ENCODE measurements at regions not wholly inside any gene's neighbourhood (a gene's known extent, or its start where the extent isn't known, plus 50 kb on each side); places are given as distances from the start of the nearest gene placed in this dataset.

GRCh38 chr22:27687984-27688545, 113.5 kb downstream of the MN1 start:
- Histone ChIP-seq H3K27me3 (replicated peaks; ENCODE audit: insufficient read depth, low read length) (peaks cover 26% of the 10 kb centered on the region), H3K9ac (ENCODE audit: low read length) (no peak overlapping the region), H3F3A (ENCODE audit: insufficient read depth, low read length) (no peaks in the 10 kb centered on the region), H3K4me3 (ENCODE audit: low read length) (no peak overlapping the region), H3K27ac (ENCODE audit: low read length) (no peak overlapping the region), H3K79me2 (ENCODE audit: low read length) (no peaks in the 10 kb centered on the region), H3K9me2 (replicated peaks; ENCODE audit: insufficient read depth, low read length) (no peaks in the 10 kb centered on the region), H3K4me1 (ENCODE audit: low read length) (no peaks in the 10 kb centered on the region), H3K36me3 (replicated peaks; ENCODE audit: insufficient read depth, low read length) (no peaks in the 10 kb centered on the region), H2AFZ (ENCODE audit: low read length) (no peak overlapping the region), H3K9me3 (replicated peaks; ENCODE audit: insufficient read depth, low read length) (no peaks in the 10 kb centered on the region), H4K20me1 (ENCODE audit: insufficient read depth, low read length) (no peaks in the 10 kb centered on the region), H3K4me2 (ENCODE audit: low read depth, low read length) (no peak overlapping the region)
- no peak for TF ChIP-seq CTCF (IDR thresholded peaks at IDR 0.05; ENCODE audit: low read length)
- no peak for TF ChIP-seq EZH2phosphoT487 (IDR thresholded peaks at IDR 0.05; ENCODE audit: low read length)
- no peak for TF ChIP-seq EZH2 (optimal IDR thresholded peaks at IDR 0.05; ENCODE audit: low read depth, low read length)
- no peak for DNase-seq

GRCh38 chr22:27689664-27690063, 111.9 kb downstream of the MN1 start:
- Histone ChIP-seq H2AFZ (ENCODE audit: low read length) (no peak overlapping the region), H3K27ac (ENCODE audit: low read length) (no peak overlapping the region), H3K9me2 (replicated peaks; ENCODE audit: insufficient read depth, low read length) (no peaks in the 10 kb centered on the region), H3K4me3 (ENCODE audit: low read length) (no peak overlapping the region), H3K79me2 (ENCODE audit: low read length) (no peaks in the 10 kb centered on the region), H3K9ac (ENCODE audit: low read length) (no peak overlapping the region), H3K27me3 (replicated peaks; ENCODE audit: insufficient read depth, low read length) (peaks cover 39% of the 10 kb centered on the region), H3K4me1 (ENCODE audit: low read length) (no peaks in the 10 kb centered on the region), H3F3A (ENCODE audit: insufficient read depth, low read length) (no peaks in the 10 kb centered on the region), H3K4me2 (ENCODE audit: low read depth, low read length) (no peak overlapping the region), H3K36me3 (replicated peaks; ENCODE audit: insufficient read depth, low read length) (no peaks in the 10 kb centered on the region), H3K9me3 (replicated peaks; ENCODE audit: insufficient read depth, low read length) (no peaks in the 10 kb centered on the region), H4K20me1 (ENCODE audit: insufficient read depth, low read length) (no peaks in the 10 kb centered on the region)
- no peak for TF ChIP-seq EZH2 (optimal IDR thresholded peaks at IDR 0.05; ENCODE audit: low read depth, low read length)
- no peak for TF ChIP-seq CTCF (IDR thresholded peaks at IDR 0.05; ENCODE audit: low read length)
- no peak for DNase-seq

GRCh38 chr22:27690599-27690998, 111.0 kb downstream of the MN1 start:
- Histone ChIP-seq H3K27me3 (replicated peaks; ENCODE audit: insufficient read depth, low read length) (peaks cover 45% of the 10 kb centered on the region), H3K36me3 (replicated peaks; ENCODE audit: insufficient read depth, low read length) (no peaks in the 10 kb centered on the region), H4K20me1 (ENCODE audit: insufficient read depth, low read length) (no peaks in the 10 kb centered on the region), H3K4me1 (ENCODE audit: low read length) (no peaks in the 10 kb centered on the region), H3K4me2 (ENCODE audit: low read depth, low read length) (no peak overlapping the region), H3K9me3 (replicated peaks; ENCODE audit: insufficient read depth, low read length) (no peaks in the 10 kb centered on the region), H3K4me3 (ENCODE audit: low read length) (no peak overlapping the region), H2AFZ (ENCODE audit: low read length) (no peak overlapping the region), H3K9ac (ENCODE audit: low read length) (no peak overlapping the region), H3K79me2 (ENCODE audit: low read length) (no peaks in the 10 kb centered on the region), H3K9me2 (replicated peaks; ENCODE audit: insufficient read depth, low read length) (no peaks in the 10 kb centered on the region), H3F3A (ENCODE audit: insufficient read depth, low read length) (no peaks in the 10 kb centered on the region), H3K27ac (ENCODE audit: low read length) (no peak overlapping the region)
- DNase-seq = no peak
- TF ChIP-seq EZH2 (optimal IDR thresholded peaks at IDR 0.05; ENCODE audit: low read depth, low read length) (no peak), CTCF (IDR thresholded peaks at IDR 0.05; ENCODE audit: low read length) (no peak), EZH2phosphoT487 (IDR thresholded peaks at IDR 0.05; ENCODE audit: low read length) (no peak)

Data from MM.1S (cell line).